NB4 (cell line): ENCODE measurements at regions not wholly inside any gene's neighbourhood (a gene's known extent, or its start where the extent isn't known, plus 50 kb on each side); places are given as distances from the start of the nearest gene placed in this dataset.

ENCODE experiments used
- POLR2A ChIP-seq: IDR thresholded peaks from 2 replicates; pipeline ENCODE4 v1.6.1; 2011; ENCODE audit warnings: mild to moderate bottlenecking; ENCODE audit not compliant: insufficient read length; ENCODE audit errors: extremely low read depth
- TF ChIP-seq, protein P1 (sequence below): IDR thresholded peaks from 2 replicates; pipeline ENCODE4 v1.6.1; 2011; ENCODE audit warnings: low read depth, low read length
- TF ChIP-seq, protein P2 (sequence below): IDR thresholded peaks from one replicate; pipeline ENCODE4 v1.5.1; 2012; ENCODE audit warnings: low read depth, low read length

- TF ChIP-seq, protein P1, sequence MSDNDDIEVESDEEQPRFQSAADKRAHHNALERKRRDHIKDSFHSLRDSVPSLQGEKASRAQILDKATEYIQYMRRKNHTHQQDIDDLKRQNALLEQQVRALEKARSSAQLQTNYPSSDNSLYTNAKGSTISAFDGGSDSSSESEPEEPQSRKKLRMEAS = no peak
- no peak for TF ChIP-seq POLR2A
- TF ChIP-seq, protein P2, sequence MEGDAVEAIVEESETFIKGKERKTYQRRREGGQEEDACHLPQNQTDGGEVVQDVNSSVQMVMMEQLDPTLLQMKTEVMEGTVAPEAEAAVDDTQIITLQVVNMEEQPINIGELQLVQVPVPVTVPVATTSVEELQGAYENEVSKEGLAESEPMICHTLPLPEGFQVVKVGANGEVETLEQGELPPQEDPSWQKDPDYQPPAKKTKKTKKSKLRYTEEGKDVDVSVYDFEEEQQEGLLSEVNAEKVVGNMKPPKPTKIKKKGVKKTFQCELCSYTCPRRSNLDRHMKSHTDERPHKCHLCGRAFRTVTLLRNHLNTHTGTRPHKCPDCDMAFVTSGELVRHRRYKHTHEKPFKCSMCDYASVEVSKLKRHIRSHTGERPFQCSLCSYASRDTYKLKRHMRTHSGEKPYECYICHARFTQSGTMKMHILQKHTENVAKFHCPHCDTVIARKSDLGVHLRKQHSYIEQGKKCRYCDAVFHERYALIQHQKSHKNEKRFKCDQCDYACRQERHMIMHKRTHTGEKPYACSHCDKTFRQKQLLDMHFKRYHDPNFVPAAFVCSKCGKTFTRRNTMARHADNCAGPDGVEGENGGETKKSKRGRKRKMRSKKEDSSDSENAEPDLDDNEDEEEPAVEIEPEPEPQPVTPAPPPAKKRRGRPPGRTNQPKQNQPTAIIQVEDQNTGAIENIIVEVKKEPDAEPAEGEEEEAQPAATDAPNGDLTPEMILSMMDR = no peak
Measured at GRCh38 chr13:85441975-85442374, 357.2 kb downstream of the SLITRK6 start.
